Central memory CD8-positive, alpha-beta T cell (primary cell): ENCODE measurements at regions not wholly inside any gene's neighbourhood (a gene's known extent, or its start where the extent isn't known, plus 50 kb on each side); places are given as distances from the start of the nearest gene placed in this dataset.
"Not testable (repeated sequence)": the region's sequence is repeated elsewhere in the genome, so short reads cannot be mapped to it uniquely, and the experiment has no call there.

Source experiments
- ATAC-seq: fragments of 150-1000 bp; cut with Tn5 transposase; replicated peaks from 2 replicates; pipeline ENCODE4 v1.10.0; 2022; ENCODE audit warnings: mild to moderate bottlenecking, moderate FRiP score, moderate number of reproducible peaks; ENCODE audit not compliant: poor library complexity, severe bottlenecking; ENCODE audit errors: extremely low read depth
- DNase-seq, 2 donors: peaks; one replicate each; pipeline ENCODE4 v3.0.0; 2021; ENCODE audit warnings: low spot score in 2 of 2
- H3K27ac Mint-ChIP-seq: one replicate; pipeline ENCODE4 v1.8.0; 2022; ENCODE audit warnings: low read depth, mild to moderate bottlenecking, moderate library complexity, mixed read lengths
- H3K27me3 Mint-ChIP-seq: one replicate; pipeline ENCODE4 v1.8.0; 2022; ENCODE audit warnings: mixed read lengths
- H3K36me3 Mint-ChIP-seq: one replicate; pipeline ENCODE4 v1.8.0; 2022; ENCODE audit warnings: mild to moderate bottlenecking, moderate library complexity, mixed read lengths; ENCODE audit not compliant: insufficient read depth
- H3K4me1 Mint-ChIP-seq: one replicate; pipeline ENCODE4 v1.8.0; 2022; ENCODE audit warnings: mixed read lengths
- H3K4me3 Mint-ChIP-seq: one replicate; pipeline ENCODE4 v1.8.0; 2022; ENCODE audit warnings: mild to moderate bottlenecking, moderate library complexity, mixed read lengths
- H3K9me3 Mint-ChIP-seq: one replicate; pipeline ENCODE4 v1.8.0; 2022; ENCODE audit warnings: mixed read lengths

DNA sequence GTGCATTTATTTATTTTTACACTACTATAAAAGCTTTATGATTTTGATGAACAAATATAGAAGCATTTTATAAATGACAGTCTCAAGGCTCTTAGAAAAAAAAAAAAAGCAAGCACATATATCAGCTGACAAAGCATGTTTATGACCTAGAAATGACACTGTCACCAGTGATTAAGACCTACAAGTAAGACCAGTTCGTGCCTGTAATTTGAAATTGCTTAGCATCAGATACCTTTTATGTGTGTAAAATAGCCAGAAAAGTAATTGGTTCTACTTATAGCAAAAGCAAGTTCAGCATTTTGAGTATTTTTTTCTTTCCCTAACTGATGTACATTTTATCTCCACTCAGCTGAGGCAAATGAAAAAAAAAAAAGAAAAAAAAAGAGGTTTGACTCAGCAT is 808.4 kb downstream of the CDH18 start:
- H3K9me3 Mint-ChIP-seq = peaks cover 6% of the 10 kb centered on the region
- ATAC-seq = no peak
- no peak for DNase-seq

DNA sequence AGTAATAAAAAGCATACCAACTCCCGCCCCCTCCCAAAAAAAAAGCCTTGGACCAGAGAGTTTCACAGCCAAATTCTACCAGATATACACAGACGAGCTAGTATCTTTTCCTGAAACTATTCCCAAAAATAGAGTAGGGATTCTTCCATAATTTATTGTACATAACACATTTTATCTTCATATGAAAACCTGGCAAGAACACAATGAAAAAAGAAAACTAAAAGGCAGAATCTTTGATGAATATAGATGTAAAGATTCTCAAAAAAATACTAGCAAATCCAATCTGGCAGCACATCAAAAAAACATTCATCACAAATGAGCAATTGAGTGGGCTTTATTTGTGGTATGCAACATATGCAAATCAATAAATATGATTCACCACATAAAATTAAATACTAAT is 798.8 kb downstream of the CDH18 start:
- Mint-ChIP-seq H3K9me3 (peaks cover 9% of the 10 kb centered on the region), H3K27me3 (no peaks in the 10 kb centered on the region), H3K4me3 (no peak overlapping the region), H3K4me1 (no peaks in the 10 kb centered on the region), H3K27ac (no peak overlapping the region), H3K36me3 (no peaks in the 10 kb centered on the region)
- no peak for ATAC-seq
- no peak for DNase-seq

More for the DNA sequence above, 808.4 kb downstream of the CDH18 start:
- Mint-ChIP-seq H3K4me3 (no peak overlapping the region), H3K27ac (no peak overlapping the region), H3K36me3 (no peaks in the 10 kb centered on the region), H3K4me1 (no peaks in the 10 kb centered on the region), H3K27me3 (no peaks in the 10 kb centered on the region)

DNA sequence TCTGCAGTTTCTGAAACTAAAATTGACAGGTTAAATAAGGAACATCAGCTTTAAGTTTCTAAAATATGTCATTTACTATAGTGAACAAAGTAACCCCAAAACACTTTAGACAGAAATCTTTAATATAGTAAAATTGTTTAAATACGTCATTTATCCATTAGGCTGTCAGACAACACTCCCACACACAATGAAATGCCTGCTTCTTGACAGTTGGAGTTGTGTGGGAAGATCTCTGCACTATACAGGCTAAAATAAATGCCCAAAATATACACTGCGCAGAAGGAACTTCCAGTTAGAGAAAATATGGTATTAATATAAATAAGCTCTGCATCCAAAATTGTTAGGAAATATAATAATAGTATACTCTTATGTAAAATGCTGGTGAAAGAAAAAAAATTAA is 794.4 kb downstream of the CDH18 start:
- DNase-seq = no peak
- Mint-ChIP-seq H3K4me1 (no peaks in the 10 kb centered on the region), H3K9me3 (peaks cover 14% of the 10 kb centered on the region), H3K27me3 (no peaks in the 10 kb centered on the region), H3K27ac (no peak overlapping the region), H3K4me3 (no peak overlapping the region), H3K36me3 (peaks cover 2% of the 10 kb centered on the region)
- no peak for ATAC-seq

DNA sequence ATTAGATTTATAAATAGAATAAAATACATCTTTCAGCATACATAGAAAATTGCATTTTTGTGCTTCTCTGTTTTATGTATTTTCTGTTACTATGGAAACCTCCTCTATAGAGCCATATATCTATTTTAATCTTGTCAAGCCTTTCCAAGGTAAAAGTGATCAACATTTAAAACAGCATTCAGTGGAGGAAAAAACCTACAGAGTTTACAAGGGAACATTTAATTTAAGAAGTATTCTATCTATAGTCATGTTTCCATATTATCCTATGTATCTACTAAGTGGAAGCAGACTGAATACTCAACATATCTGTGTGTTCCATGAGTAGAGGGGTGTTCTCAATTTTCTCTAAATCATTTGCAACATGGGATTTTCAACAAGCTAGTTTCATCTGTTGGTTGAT is 791.4 kb downstream of the CDH18 start:
- Mint-ChIP-seq H3K36me3 (peaks cover 2% of the 10 kb centered on the region), H3K4me3 (no peak overlapping the region), H3K27ac (no peak overlapping the region), H3K9me3 (peaks cover 9% of the 10 kb centered on the region), H3K4me1 (no peaks in the 10 kb centered on the region), H3K27me3 (no peaks in the 10 kb centered on the region)
- ATAC-seq = no peak
- no peak for DNase-seq

- DNase-seq (no peak), ATAC-seq (no peak)
- Mint-ChIP-seq H3K4me3 (no peak overlapping the region), H3K9me3 (peaks cover 5% of the 10 kb centered on the region), H3K27ac (no peak overlapping the region), H3K36me3 (no peaks in the 10 kb centered on the region), H3K27me3 (no peaks in the 10 kb centered on the region), H3K4me1 (no peaks in the 10 kb centered on the region)
Measured at GRCh38 chr5:19200251-19200650, 787.7 kb downstream of the CDH18 start.

DNA sequence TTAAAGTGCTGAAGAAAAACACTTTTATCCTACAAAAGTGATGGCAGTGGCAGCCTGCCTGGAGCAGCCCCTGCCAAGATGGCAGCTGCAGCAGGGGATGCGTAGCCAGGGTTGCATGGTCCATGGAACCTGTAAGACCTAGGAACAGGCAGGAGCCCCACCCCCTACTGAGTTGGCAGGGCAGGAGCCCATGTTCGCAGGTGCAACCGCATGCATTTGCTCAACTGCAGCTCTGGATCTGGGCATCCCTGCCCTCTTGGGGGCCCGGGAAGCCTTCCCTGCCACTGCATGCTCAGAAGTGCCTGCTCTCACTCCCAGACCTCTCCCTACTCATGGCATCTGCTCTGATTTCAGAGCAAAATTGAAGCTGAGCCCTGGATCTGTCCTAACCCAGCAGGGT is 779.6 kb downstream of the CDH18 start:
- Mint-ChIP-seq H3K36me3 (no peaks in the 10 kb centered on the region), H3K4me1 (no peaks in the 10 kb centered on the region), H3K9me3 (peaks cover 26% of the 10 kb centered on the region), H3K27ac (no peak overlapping the region), H3K4me3 (no peak overlapping the region), H3K27me3 (no peaks in the 10 kb centered on the region)
- DNase-seq (no peak), ATAC-seq (no peak)

- Mint-ChIP-seq H3K4me1 (no peaks in the 10 kb centered on the region), H3K36me3 (no peaks in the 10 kb centered on the region), H3K27me3 (no peaks in the 10 kb centered on the region), H3K9me3 (peaks cover 27% of the 10 kb centered on the region), H3K27ac (no peak overlapping the region), H3K4me3 (no peak overlapping the region)
- ATAC-seq = no peak
- DNase-seq = no peak
Measured at GRCh38 chr5:19210886-19211285, 777.1 kb downstream of the CDH18 start.

DNA sequence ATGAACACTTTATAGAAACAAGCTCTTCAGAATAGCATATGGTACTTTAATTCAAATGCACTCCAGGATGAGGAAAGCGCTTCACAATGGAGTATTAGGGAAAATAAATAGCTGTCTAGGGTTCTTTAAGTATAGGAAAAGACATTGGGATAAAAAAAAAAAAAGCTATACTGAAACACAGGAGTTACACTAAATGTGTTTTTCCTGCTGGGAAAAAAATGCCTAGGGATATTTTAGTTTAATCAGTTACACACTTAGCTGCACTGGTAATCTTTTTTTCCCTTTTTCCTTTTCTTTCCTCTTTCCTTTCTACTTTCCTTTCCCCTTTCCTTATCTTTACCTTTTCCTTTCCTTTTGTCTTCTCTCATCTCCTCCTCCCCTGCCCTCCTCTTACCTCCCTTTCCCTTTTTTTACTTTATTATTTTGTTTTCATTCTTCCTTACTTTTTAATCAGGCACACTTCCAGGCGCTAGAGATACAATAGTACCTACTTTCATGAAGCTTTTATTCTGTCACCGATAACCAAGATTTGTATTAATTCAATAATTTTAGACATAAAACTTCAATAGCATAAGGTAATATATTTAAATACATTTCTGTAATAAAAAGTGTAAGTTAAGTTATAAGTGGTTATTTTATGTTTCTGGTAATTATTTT is 758.7 kb downstream of the CDH18 start:
- Mint-ChIP-seq H3K4me3 (no peak overlapping the region), H3K9me3 (peaks cover 6% of the 10 kb centered on the region), H3K36me3 (no peaks in the 10 kb centered on the region), H3K27ac (no peak overlapping the region), H3K4me1 (no peaks in the 10 kb centered on the region), H3K27me3 (no peaks in the 10 kb centered on the region)
- ATAC-seq = no peak
- no peak for DNase-seq

DNA sequence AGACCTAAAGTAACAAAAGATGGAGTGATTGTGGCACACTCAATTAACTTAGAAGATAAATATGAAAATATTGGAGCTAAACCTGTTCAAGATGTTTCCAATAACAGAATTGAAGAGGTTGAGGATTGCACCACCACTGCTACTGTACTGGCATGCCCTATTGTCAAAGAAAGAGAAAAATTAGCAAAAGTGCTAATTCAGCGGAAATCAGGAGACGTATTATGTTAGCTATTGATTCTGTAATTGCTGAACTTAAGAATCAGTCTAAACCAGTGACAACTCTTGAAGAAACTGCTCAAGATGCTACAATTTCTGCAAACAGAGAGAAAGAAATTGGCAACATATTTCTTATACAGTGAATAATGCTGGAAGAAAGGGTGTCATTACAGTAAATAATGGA is 754.4 kb downstream of the CDH18 start:
- Mint-ChIP-seq H3K27me3 (no peaks in the 10 kb centered on the region), H3K36me3 (no peaks in the 10 kb centered on the region), H3K4me1 (no peaks in the 10 kb centered on the region), H3K4me3 (no peak overlapping the region), H3K9me3 (peaks cover 6% of the 10 kb centered on the region), H3K27ac (no peak overlapping the region)
- DNase-seq (no peak), ATAC-seq (no peak)

GRCh38 chr5:19235101-19235584 is 752.9 kb downstream of the CDH18 start:
- Mint-ChIP-seq H3K27ac (no peak overlapping the region), H3K27me3 (no peaks in the 10 kb centered on the region), H3K9me3 (peaks cover 12% of the 10 kb centered on the region), H3K4me1 (no peaks in the 10 kb centered on the region), H3K4me3 (no peak overlapping the region), H3K36me3 (no peaks in the 10 kb centered on the region)
- no peak for DNase-seq
- no peak for ATAC-seq

- peaks cover 6% of the 10 kb centered on the region for H3K9me3 Mint-ChIP-seq
- H3K27ac Mint-ChIP-seq = no peak overlapping the region
- DNase-seq (no peak), ATAC-seq (no peak)
- H3K36me3 Mint-ChIP-seq = no peaks in the 10 kb centered on the region
- no peak overlapping the region for H3K4me3 Mint-ChIP-seq
- H3K4me1 Mint-ChIP-seq = no peaks in the 10 kb centered on the region
- H3K27me3 Mint-ChIP-seq = no peaks in the 10 kb centered on the region
Measured at GRCh38 chr5:19240170-19240569, 747.8 kb downstream of the CDH18 start.

DNA sequence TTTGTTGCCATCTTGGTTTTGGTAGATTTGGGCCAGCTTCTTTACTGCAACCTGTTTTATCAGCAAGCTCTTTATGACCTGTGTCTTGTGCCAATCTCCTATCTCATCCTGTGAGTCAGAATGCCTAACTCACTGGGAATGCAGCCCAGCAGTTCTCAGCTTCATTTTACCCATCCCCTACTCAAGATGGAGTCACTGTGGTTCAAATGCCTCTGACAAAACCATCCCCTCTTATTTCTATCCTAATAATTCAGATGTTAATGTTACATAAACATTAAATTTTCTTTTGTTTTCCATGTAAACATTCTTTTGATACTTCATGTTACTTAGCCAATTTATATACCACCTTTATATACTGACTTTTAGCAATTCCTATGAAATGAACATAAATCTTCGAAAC is 746.3 kb downstream of the CDH18 start:
- Mint-ChIP-seq H3K4me3 (no peak overlapping the region), H3K36me3 (no peaks in the 10 kb centered on the region), H3K27me3 (no peaks in the 10 kb centered on the region), H3K27ac (no peak overlapping the region), H3K4me1 (no peaks in the 10 kb centered on the region), H3K9me3 (peaks cover 11% of the 10 kb centered on the region)
- ATAC-seq (no peak), DNase-seq (no peak)

- ATAC-seq, H3K4me1 Mint-ChIP-seq, DNase-seq, H3K9me3 Mint-ChIP-seq, H3K27ac Mint-ChIP-seq, H3K27me3 Mint-ChIP-seq, H3K36me3 Mint-ChIP-seq, H3K4me3 Mint-ChIP-seq: not testable (repeated sequence)
Measured at GRCh38 chr5:19246191-19246590, 741.8 kb downstream of the CDH18 start.
